A673 (cell line): ENCODE measurements at regions not wholly inside any gene's neighbourhood (a gene's known extent, or its start where the extent isn't known, plus 50 kb on each side); places are given as distances from the start of the nearest gene placed in this dataset.

Experiments used
- BruUV-seq: library from RNA; stranded (reverse); fragments of 400-500 nt; replicated peaks from 2 replicates; lab custom pipeline; 2021; lab: Mats Ljungman, UMichigan
- CTCF ChIA-PET: fragments of 300-600 bp; sonication (Branson Sonifier 250); formaldehyde crosslinking; loops from one replicate; lab custom pipeline; 2022; ENCODE audit warnings: antibody characterized with exemption; lab: Charles Lee
- POLR2A ChIA-PET: fragments of 300-600 bp; sonication (Branson Sonifier 250); formaldehyde crosslinking; loops from one replicate; lab custom pipeline; 2022; ENCODE audit warnings: antibody characterized with exemption; ENCODE audit not compliant: low non-redundant PET; lab: Charles Lee
- DNase-seq: peaks from one replicate; pipeline ENCODE4 v3.0.0-alpha.2; 2015; ENCODE audit warnings: low spot score
- H3K27ac ChIP-seq: fragments of 200-600 bp; sonication (generic); 2 replicates; pipeline ENCODE4 v1.5.1; 2016; ENCODE audit warnings: mixed run types, low read depth, mild to moderate bottlenecking, mixed read lengths, antibody characterized with exemption, low read length; ENCODE audit not compliant: poor library complexity, severe bottlenecking
- H3K27me3 ChIP-seq: fragments of 200-600 bp; sonication (generic); replicated peaks from 2 replicates; pipeline ENCODE4 v1.6.1; 2017; ENCODE audit warnings: mixed run types, low read depth, mild to moderate bottlenecking, mixed read lengths, antibody characterized with exemption, low read length; ENCODE audit not compliant: insufficient read depth, poor library complexity
- H3K36me3 ChIP-seq: fragments of 200-600 bp; sonication (generic); 2 replicates; pipeline ENCODE4 v1.6.1; 2016; ENCODE audit warnings: mixed run types, mild to moderate bottlenecking, mixed read lengths, antibody characterized with exemption, low read length; ENCODE audit not compliant: insufficient read depth, poor library complexity, severe bottlenecking
- H3K4me1 ChIP-seq: fragments of 200-600 bp; sonication (generic); 2 replicates; pipeline ENCODE4 v1.6.1; 2017; ENCODE audit warnings: mixed run types, mild to moderate bottlenecking, mixed read lengths, antibody characterized with exemption, low read length; ENCODE audit not compliant: insufficient read depth, poor library complexity, severe bottlenecking
- H3K4me3 ChIP-seq: fragments of 200-600 bp; sonication (generic); 2 replicates; pipeline ENCODE4 v1.5.1; 2016; ENCODE audit warnings: low read depth, mixed run types, mild to moderate bottlenecking, mixed read lengths, low read length; ENCODE audit not compliant: poor library complexity, severe bottlenecking
- H3K9me3 ChIP-seq: fragments of 200-600 bp; sonication (generic); 2 replicates; pipeline ENCODE4 v1.6.1; 2016; ENCODE audit warnings: mixed run types, low read depth, mild to moderate bottlenecking, mixed read lengths, antibody characterized with exemption, low read length; ENCODE audit not compliant: poor library complexity, severe bottlenecking
- CTCF ChIP-seq: fragments of 300-800, 200-600 bp; sonication (generic); conservative IDR thresholded peaks from 2 replicates; pipeline ENCODE4 v1.5.1; 2017; ENCODE audit warnings: low read depth, mild to moderate bottlenecking, antibody characterized with exemption, low read length, moderate library complexity, mixed read lengths
- EZH2 ChIP-seq: fragments of 200-600 bp; sonication (generic); IDR thresholded peaks from 2 replicates; pipeline ENCODE4 v1.6.1; 2017; ENCODE audit warnings: borderline replicate concordance, low read depth, mild to moderate bottlenecking, mixed read lengths, antibody characterized with exemption, low read length; ENCODE audit not compliant: poor library complexity, severe bottlenecking
- intact Hi-C: fragments of 100-400 bp; cut with micrococcal nuclease; formaldehyde crosslinking; loops from one replicate; pipeline ENCODE4 v1.10.0; 2022; ENCODE audit not compliant: unreplicated experiment

GRCh38 chr18:40159141-40160017 is 1795.7 kb upstream of the PIK3C3 start:
- POLR2A ChIA-PET, result no interaction called here
- CTCF ChIA-PET, result interaction anchor here (0.6 to 1.1 kb wide), 3 partner anchors 8 to 153 kb away, joined by 3 to 4 read pairs (median 4); no protein-coding TSS in a partner anchor
- no peak overlapping the region for H3K27ac ChIP-seq
- no peaks in the 10 kb centered on the region for H3K27me3 ChIP-seq
- TF ChIP-seq EZH2 (no peak), CTCF (peak; percentile 75)
- no peaks in the 10 kb centered on the region for H3K9me3 ChIP-seq
- DNase-seq, result peak; percentile 61
- no peak overlapping the region for H3K4me3 ChIP-seq
- intact Hi-C loops, result loop anchor here (10.0 kb wide), 1 partner anchor 315 kb away; no protein-coding TSS in a partner anchor
- H3K36me3 ChIP-seq, result no peaks in the 10 kb centered on the region
- no peaks in the 10 kb centered on the region for H3K4me1 ChIP-seq
- no TSS peak for BruUV-seq

GRCh38 chr18:40157120-40157519 is 1797.9 kb upstream of the PIK3C3 start:
- Histone ChIP-seq H3K27me3 (no peaks in the 10 kb centered on the region), H3K27ac (no peak overlapping the region), H3K4me1 (no peaks in the 10 kb centered on the region), H3K9me3 (no peaks in the 10 kb centered on the region), H3K36me3 (no peaks in the 10 kb centered on the region), H3K4me3 (no peak overlapping the region)
- intact Hi-C loops, result loop anchor here (10.0 kb wide), 1 partner anchor 312 kb away; no protein-coding TSS in a partner anchor
- no TSS peak for BruUV-seq
- DNase-seq, result no peak
- no peak for TF ChIP-seq EZH2
- TF ChIP-seq CTCF, result no peak
- CTCF ChIA-PET, result interaction anchor here (0.6 kb wide), 1 partner anchor 10 kb away, joined by 3 read pairs; no protein-coding TSS in a partner anchor
- POLR2A ChIA-PET, result no interaction called here

- POLR2A ChIA-PET, result no interaction called here
- TF ChIP-seq CTCF (no peak), EZH2 (no peak)
- Histone ChIP-seq H3K27ac (no peak overlapping the region), H3K4me3 (no peak overlapping the region), H3K27me3 (no peaks in the 10 kb centered on the region), H3K9me3 (no peaks in the 10 kb centered on the region), H3K4me1 (no peaks in the 10 kb centered on the region), H3K36me3 (no peaks in the 10 kb centered on the region)
- no TSS peak for BruUV-seq
- intact Hi-C loops, result loop anchor here (10.0 kb wide), 1 partner anchor 308 kb away; no protein-coding TSS in a partner anchor
- CTCF ChIA-PET, result no interaction called here
- DNase-seq, result no peak
These were observed 1802.2 kb upstream of the PIK3C3 start for GRCh38 chr18:40152859-40153258.
